ENCODE measurements at regions not wholly inside any gene's neighbourhood (a gene's known extent, or its start where the extent isn't known, plus 50 kb on each side); places are given as distances from the start of the nearest gene placed in this dataset.

GRCh38 chr3:127501177-127501576 is 89.4 kb downstream of the TPRA1 start:
- no peak for TF ChIP-seq CTCF (IDR thresholded peaks at IDR 0.05 in 8 of 11, conservative IDR thresholded peaks at IDR 0.05 in 3 of 11)
- TF ChIP-seq POLR2A (IDR thresholded peaks at IDR 0.05): no peak
